WERI-Rb-1 (cell line): ENCODE measurements at regions not wholly inside any gene's neighbourhood (a gene's known extent, or its start where the extent isn't known, plus 50 kb on each side); places are given as distances from the start of the nearest gene placed in this dataset.

Experiments
- DNase-seq: peaks from one replicate; pipeline ENCODE4 v3.0.0-alpha.2; 2020
- H3K27ac ChIP-seq: fragments of 250-450 bp; sonication (Bioruptor Pico); 2 replicates; pipeline ENCODE4 v1.5.1; 2020; ENCODE audit warnings: mild to moderate bottlenecking, moderate library complexity
- H3K27me3 ChIP-seq: fragments of 250-450 bp; sonication (Bioruptor Pico); 2 replicates; pipeline ENCODE4 v1.5.1; 2021; ENCODE audit warnings: mild to moderate bottlenecking, low read depth, moderate library complexity; ENCODE audit not compliant: insufficient read depth, severe bottlenecking
- H3K36me3 ChIP-seq: fragments of 250-450 bp; sonication (Bioruptor Pico); 2 replicates; pipeline ENCODE4 v1.5.1; 2020; ENCODE audit warnings: mild to moderate bottlenecking, moderate library complexity
- H3K4me3 ChIP-seq: 2 replicates; pipeline ENCODE4 v1.5.1; 2011; ENCODE audit warnings: low read depth, mild to moderate bottlenecking, control low read depth, low read length
- H3K9me3 ChIP-seq: fragments of 250-450 bp; sonication (Bioruptor Pico); 2 replicates; pipeline ENCODE4 v1.5.1; 2021; ENCODE audit warnings: mild to moderate bottlenecking, moderate library complexity; ENCODE audit not compliant: severe bottlenecking
- TF ChIP-seq, protein P1 (sequence below): IDR thresholded peaks from 2 replicates; pipeline ENCODE4 v1.5.1; 2011; ENCODE audit warnings: low read depth, mild to moderate bottlenecking, control low read depth, inconsistent platforms, low read length

DNA sequence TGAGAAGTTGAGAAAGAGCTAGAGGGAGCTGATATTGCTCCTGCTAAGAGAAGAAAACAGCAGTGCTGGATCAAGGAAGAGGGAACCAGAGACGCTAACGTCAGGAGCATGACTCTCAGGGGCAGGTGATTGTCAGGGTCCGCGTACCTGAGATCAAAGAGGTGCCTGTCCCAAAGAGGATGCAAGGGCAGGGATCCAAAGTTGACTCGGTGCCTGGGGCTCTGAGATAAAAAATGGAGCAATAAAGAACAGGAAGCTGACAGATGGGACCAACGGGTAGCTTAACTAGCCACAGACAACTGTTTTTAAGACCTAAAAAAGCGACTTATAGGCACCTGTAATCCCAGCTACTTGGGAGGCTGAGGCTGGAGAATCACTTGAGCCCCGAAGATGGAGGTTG is 517.8 kb downstream of the IRX1 start:
- H3K27me3 ChIP-seq: no peaks in the 10 kb centered on the region
- DNase-seq: no peak
- H3K27ac ChIP-seq: no peak overlapping the region
- H3K4me3 ChIP-seq: no peak overlapping the region
- H3K36me3 ChIP-seq: no peaks in the 10 kb centered on the region
- H3K9me3 ChIP-seq: no peaks in the 10 kb centered on the region
- TF ChIP-seq, protein P1, sequence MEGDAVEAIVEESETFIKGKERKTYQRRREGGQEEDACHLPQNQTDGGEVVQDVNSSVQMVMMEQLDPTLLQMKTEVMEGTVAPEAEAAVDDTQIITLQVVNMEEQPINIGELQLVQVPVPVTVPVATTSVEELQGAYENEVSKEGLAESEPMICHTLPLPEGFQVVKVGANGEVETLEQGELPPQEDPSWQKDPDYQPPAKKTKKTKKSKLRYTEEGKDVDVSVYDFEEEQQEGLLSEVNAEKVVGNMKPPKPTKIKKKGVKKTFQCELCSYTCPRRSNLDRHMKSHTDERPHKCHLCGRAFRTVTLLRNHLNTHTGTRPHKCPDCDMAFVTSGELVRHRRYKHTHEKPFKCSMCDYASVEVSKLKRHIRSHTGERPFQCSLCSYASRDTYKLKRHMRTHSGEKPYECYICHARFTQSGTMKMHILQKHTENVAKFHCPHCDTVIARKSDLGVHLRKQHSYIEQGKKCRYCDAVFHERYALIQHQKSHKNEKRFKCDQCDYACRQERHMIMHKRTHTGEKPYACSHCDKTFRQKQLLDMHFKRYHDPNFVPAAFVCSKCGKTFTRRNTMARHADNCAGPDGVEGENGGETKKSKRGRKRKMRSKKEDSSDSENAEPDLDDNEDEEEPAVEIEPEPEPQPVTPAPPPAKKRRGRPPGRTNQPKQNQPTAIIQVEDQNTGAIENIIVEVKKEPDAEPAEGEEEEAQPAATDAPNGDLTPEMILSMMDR: no peak

DNA sequence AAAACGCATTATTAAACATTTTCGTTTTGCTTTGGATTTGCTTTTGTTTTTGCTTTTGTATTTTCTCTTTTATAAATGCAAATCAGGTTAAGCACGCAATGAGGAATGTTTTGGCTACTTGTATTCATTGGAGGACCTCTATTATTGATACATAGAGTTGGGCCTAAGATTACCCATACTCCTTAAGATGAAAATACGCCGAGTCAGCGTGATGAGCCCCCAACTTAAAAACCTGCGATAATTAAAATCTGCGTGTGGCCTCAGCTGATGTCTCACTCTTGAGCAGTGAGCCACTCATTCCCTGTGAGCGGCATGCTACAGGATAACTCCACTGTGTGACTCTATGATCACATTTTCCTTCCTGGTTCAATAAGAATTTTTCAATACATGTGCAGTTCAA is 518.3 kb downstream of the IRX1 start:
- H3K36me3 ChIP-seq: no peaks in the 10 kb centered on the region
- H3K27ac ChIP-seq: no peak overlapping the region
- no peak overlapping the region for H3K4me3 ChIP-seq
- TF ChIP-seq, protein P1: no peak
- DNase-seq: no peak
- no peaks in the 10 kb centered on the region for H3K27me3 ChIP-seq
- H3K9me3 ChIP-seq: no peaks in the 10 kb centered on the region

DNA sequence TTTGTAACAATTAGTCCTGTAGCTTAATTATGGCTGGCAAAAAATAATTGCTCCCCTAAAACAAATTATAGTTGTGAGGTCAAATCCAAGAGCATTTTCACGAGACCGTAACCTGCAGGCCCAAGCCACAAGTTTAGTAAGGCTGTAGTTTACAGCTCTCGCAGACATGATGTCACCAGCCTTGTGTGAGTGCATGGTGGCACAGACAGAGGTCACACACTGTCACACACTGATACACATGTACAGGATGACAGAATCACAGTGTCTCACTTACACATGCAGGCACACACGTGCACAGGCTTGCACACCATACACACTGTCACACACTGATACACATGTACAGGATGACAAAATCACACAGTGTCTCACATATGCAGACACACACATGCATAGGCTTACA is 518.8 kb downstream of the IRX1 start:
- no peaks in the 10 kb centered on the region for H3K27me3 ChIP-seq
- TF ChIP-seq, protein P1: no peak
- H3K9me3 ChIP-seq: no peaks in the 10 kb centered on the region
- H3K36me3 ChIP-seq: no peaks in the 10 kb centered on the region
- no peak for DNase-seq
- no peak overlapping the region for H3K27ac ChIP-seq
- no peak overlapping the region for H3K4me3 ChIP-seq

DNA sequence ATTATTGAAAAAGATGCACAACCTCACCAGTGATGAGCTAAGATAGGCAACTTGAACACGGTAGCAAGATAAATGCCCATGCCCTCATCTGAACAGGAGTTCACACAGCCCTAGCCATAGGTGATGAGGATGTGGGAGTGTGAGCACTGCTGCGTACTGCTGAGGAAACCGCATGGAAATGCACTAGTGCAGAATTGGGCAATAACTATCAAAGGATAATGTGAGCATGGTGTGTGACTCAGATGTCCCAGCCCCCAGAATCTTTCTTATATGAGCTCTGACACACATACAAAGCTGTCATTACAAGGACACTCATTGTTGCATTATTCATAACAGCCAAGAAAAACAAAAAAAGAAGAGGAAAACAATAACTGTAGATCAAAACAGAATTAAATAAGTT is 521.2 kb downstream of the IRX1 start:
- no peaks in the 10 kb centered on the region for H3K27me3 ChIP-seq
- TF ChIP-seq, protein P1: no peak

DNA sequence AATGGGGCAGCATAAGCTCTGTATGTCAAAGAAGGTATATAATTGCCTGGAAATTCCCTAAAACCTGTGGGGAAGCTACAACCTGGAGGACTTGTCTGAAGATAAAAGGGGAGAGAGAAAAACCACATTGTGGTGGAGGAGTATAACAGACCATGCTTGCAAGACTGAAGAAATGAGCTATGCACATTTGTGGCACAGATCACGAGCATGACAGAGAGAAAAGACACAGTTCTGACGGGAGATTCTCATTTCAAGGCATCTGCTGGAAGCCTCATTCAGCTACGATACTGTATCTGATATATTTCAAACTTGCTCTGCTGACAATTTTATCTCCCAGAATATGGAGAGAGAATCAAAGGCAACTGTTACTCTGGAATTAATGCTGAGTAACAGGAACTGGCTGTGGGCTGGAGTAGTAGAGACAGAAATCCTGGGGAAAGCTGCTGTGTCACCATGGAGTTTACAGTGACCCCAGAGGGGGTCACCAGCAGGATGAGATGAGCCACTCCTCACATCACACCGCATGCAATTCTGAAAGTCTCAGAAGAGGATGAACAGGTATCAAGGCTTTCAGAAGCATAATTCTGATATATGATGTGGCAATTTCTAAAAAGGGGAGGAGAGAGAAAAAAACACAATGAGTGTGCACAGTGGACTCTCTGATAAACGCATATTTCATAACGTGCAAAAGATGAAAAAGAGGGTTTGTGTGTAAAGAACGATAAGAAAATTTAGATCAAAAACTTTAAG is 528.8 kb downstream of the IRX1 start:
- DNase-seq: peak; percentile 40
- Histone ChIP-seq H3K36me3 (no peaks in the 10 kb centered on the region), H3K27ac (no peak overlapping the region), H3K4me3 (no peak overlapping the region), H3K27me3 (no peaks in the 10 kb centered on the region), H3K9me3 (peaks cover 11% of the 10 kb centered on the region)
- TF ChIP-seq, protein P1: no peak

More for the DNA sequence above, 521.2 kb downstream of the IRX1 start:
- no peak for DNase-seq
- Histone ChIP-seq H3K4me3 (no peak overlapping the region), H3K36me3 (no peaks in the 10 kb centered on the region), H3K9me3 (no peaks in the 10 kb centered on the region), H3K27ac (no peak overlapping the region)

DNA sequence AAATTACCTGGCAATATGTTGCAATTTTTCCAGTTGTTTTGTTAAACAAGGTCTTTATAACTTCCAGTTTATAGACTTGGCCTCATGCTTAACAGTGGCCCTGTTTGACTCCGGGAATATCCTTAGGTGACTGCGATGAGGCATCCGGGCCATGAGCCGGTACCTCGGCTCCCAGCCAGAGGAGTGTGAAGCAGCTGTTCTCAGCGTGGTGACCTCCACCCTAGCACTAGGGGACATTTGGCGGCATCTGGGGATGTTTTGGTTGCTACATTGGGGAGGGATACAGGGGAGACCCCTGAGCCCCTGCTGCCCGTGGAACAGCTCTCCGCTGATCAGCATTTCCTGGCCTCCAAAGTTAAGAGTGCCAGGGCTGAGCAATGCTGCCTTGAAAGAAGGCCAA is 533.4 kb downstream of the IRX1 start:
- H3K4me3 ChIP-seq: no peak overlapping the region
- peaks cover 11% of the 10 kb centered on the region for H3K9me3 ChIP-seq
- H3K27me3 ChIP-seq: no peaks in the 10 kb centered on the region
- 0 out of 2 replicates have a peak overlapping the region, but pooled peaks have one; percentile 7 for H3K27ac ChIP-seq
- TF ChIP-seq, protein P1: no peak
- H3K36me3 ChIP-seq: no peaks in the 10 kb centered on the region
- DNase-seq: peak; percentile 37
